Ishikawa (cell line): ENCODE measurements at regions not wholly inside any gene's neighbourhood (a gene's known extent, or its start where the extent isn't known, plus 50 kb on each side); places are given as distances from the start of the nearest gene placed in this dataset.

ENCODE experiments used
- CEBPB ChIP-seq: IDR thresholded peaks from 2 replicates; pipeline ENCODE4 v1.6.1; 2012
- CREB1 ChIP-seq: IDR thresholded peaks from 2 replicates; pipeline ENCODE4 v1.6.1; 2012; ENCODE audit warnings: low read depth
- EGR1 ChIP-seq: IDR thresholded peaks from 2 replicates; pipeline ENCODE4 v1.6.1; 2012
- EP300 ChIP-seq: IDR thresholded peaks from 2 replicates; pipeline ENCODE4 v1.6.1; 2012; ENCODE audit warnings: borderline replicate concordance
- FOXM1 ChIP-seq: IDR thresholded peaks from 2 replicates; pipeline ENCODE4 v1.6.1; 2012; ENCODE audit warnings: low read depth, borderline replicate concordance
- MAX ChIP-seq: IDR thresholded peaks from 2 replicates; pipeline ENCODE4 v1.6.1; 2012
- NFIC ChIP-seq: IDR thresholded peaks from 2 replicates; pipeline ENCODE4 v1.6.1; 2012
- RAD21 ChIP-seq: IDR thresholded peaks from 2 replicates; pipeline ENCODE4 v1.6.1; 2012; ENCODE audit warnings: low read depth
- REST ChIP-seq: IDR thresholded peaks from 2 replicates; pipeline ENCODE4 v1.6.1; 2012; ENCODE audit warnings: low read depth, mild to moderate bottlenecking
- TAF1 ChIP-seq: IDR thresholded peaks from 2 replicates; pipeline ENCODE4 v1.6.1; 2012; ENCODE audit warnings: low read depth, mild to moderate bottlenecking
- TCF12 ChIP-seq: IDR thresholded peaks from 2 replicates; pipeline ENCODE4 v1.6.1; 2012; ENCODE audit warnings: low read depth
- TEAD4 ChIP-seq: IDR thresholded peaks from 2 replicates; pipeline ENCODE4 v1.6.1; 2012
- USF1 ChIP-seq: IDR thresholded peaks from 2 replicates; pipeline ENCODE4 v1.6.1; 2012
- YY1 ChIP-seq: IDR thresholded peaks from 2 replicates; pipeline ENCODE4 v1.6.1; 2012; ENCODE audit warnings: low read depth
- ZBTB7A ChIP-seq: IDR thresholded peaks from 2 replicates; pipeline ENCODE4 v1.6.1; 2012; ENCODE audit warnings: low read depth

- TF ChIP-seq CREB1 (no peak), TCF12 (no peak), REST (no peak), FOXM1 (no peak), TAF1 (no peak), EP300 (no peak), ZBTB7A (no peak)
These were observed 83.9 kb upstream of the IRS2 start for GRCh38 chr13:109870274-109870673.

- no peak for TF ChIP-seq ZBTB7A
- no peak for TF ChIP-seq TAF1
- TF ChIP-seq YY1, result no peak
- no peak for TF ChIP-seq TEAD4
- TF ChIP-seq EP300, result no peak
- TF ChIP-seq REST, result no peak
- TF ChIP-seq MAX, result no peak
- no peak for TF ChIP-seq RAD21
- no peak for TF ChIP-seq CEBPB
- no peak for TF ChIP-seq FOXM1
- no peak for TF ChIP-seq NFIC
- TF ChIP-seq CREB1, result no peak
- TF ChIP-seq USF1, result no peak
- TF ChIP-seq EGR1, result no peak
- no peak for TF ChIP-seq TCF12
These were observed 83.2 kb upstream of the IRS2 start for GRCh38 chr13:109869312-109870237.

- TF ChIP-seq TCF12 (no peak), REST (no peak), MAX (no peak), EP300 (no peak), FOXM1 (no peak), USF1 (no peak), CEBPB (no peak), YY1 (no peak), TAF1 (no peak), RAD21 (no peak), ZBTB7A (no peak), CREB1 (no peak), TEAD4 (no peak)
These were observed 82.4 kb upstream of the IRS2 start for GRCh38 chr13:109868578-109869311.

- TF ChIP-seq ZBTB7A (no peak), TAF1 (no peak), YY1 (no peak), FOXM1 (no peak), RAD21 (no peak), NFIC (no peak), CEBPB (no peak), MAX (no peak), TCF12 (no peak), USF1 (no peak), EP300 (no peak)
These were observed 81.4 kb upstream of the IRS2 start for GRCh38 chr13:109867766-109868165.
